ENCODE measurements at regions not wholly inside any gene's neighbourhood (a gene's known extent, or its start where the extent isn't known, plus 50 kb on each side); places are given as distances from the start of the nearest gene placed in this dataset.
A peak's percentile ranks its signal among the peaks of the same experiment; 100 is the strongest.

GRCh38 chr6:14743474-14744211, 502.2 kb upstream of the JARID2 start:
- TF ChIP-seq ZFP3 (CRISPR knock-in tag; IDR thresholded peaks at IDR 0.05) (no peak), ZC3H10 (CRISPR knock-in tag; IDR thresholded peaks at IDR 0.05) (no peak), ESRRG (CRISPR knock-in tag; IDR thresholded peaks at IDR 0.05) (no peak), PPARA (CRISPR knock-in tag; IDR thresholded peaks at IDR 0.05; ENCODE audit: borderline replicate concordance) (no peak), OSR1 (CRISPR knock-in tag; IDR thresholded peaks at IDR 0.05) (no peak), ZNF8 (CRISPR knock-in tag; IDR thresholded peaks at IDR 0.05) (no peak), ZNF565 (CRISPR knock-in tag; conservative IDR thresholded peaks at IDR 0.05; ENCODE audit: low read depth) (no peak), CSRNP3 (CRISPR knock-in tag; IDR thresholded peaks at IDR 0.05) (no peak), TCF4 (CRISPR knock-in tag; IDR thresholded peaks at IDR 0.05; ENCODE audit: borderline replicate concordance) (no peak), ZNF70 (CRISPR knock-in tag; IDR thresholded peaks at IDR 0.05) (no peak)
- ATAC-seq: peak; percentile 32; the same call in 2 of the 3 replicates

DNA sequence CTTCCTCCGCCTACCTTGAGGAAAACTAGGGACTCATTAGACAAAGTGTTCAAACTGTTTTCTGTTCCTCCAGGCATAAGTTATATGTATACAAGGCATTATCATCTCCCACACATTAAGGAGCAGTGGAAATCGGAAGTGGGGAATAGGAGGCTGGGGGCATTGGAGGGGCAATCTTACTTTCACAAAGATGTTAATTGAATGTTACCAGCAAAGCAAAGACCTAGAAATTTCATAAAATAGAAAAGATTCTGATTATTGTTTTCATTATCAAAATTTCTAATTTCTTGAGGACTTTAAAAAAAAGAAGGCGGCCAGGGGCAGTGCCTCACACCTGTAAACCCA, 501.7 kb upstream of the JARID2 start:
- TF ChIP-seq ZC3H10 (CRISPR knock-in tag; IDR thresholded peaks at IDR 0.05) (no peak), PPARA (CRISPR knock-in tag; IDR thresholded peaks at IDR 0.05; ENCODE audit: borderline replicate concordance) (no peak), CSDC2 (CRISPR knock-in tag; IDR thresholded peaks at IDR 0.05) (no peak), BACH2 (CRISPR knock-in tag; IDR thresholded peaks at IDR 0.05; ENCODE audit: borderline replicate concordance) (no peak), SNAI2 (CRISPR knock-in tag; IDR thresholded peaks at IDR 0.05) (no peak), PATZ1 (CRISPR knock-in tag; IDR thresholded peaks at IDR 0.05; ENCODE audit: borderline replicate concordance) (no peak), ESRRG (CRISPR knock-in tag; IDR thresholded peaks at IDR 0.05) (no peak), ZFP30 (CRISPR knock-in tag; IDR thresholded peaks at IDR 0.05) (no peak), CSRNP3 (CRISPR knock-in tag; IDR thresholded peaks at IDR 0.05) (no peak), TSHZ2 (CRISPR knock-in tag; IDR thresholded peaks at IDR 0.05) (no peak), ARNTL (CRISPR knock-in tag; IDR thresholded peaks at IDR 0.05; ENCODE audit: borderline replicate concordance, low read depth) (no peak), OSR1 (CRISPR knock-in tag; IDR thresholded peaks at IDR 0.05) (no peak), ZNF8 (CRISPR knock-in tag; IDR thresholded peaks at IDR 0.05) (no peak), ZNF565 (CRISPR knock-in tag; conservative IDR thresholded peaks at IDR 0.05; ENCODE audit: low read depth) (no peak), CREB5 (CRISPR knock-in tag; IDR thresholded peaks at IDR 0.05; ENCODE audit: low read depth) (no peak)
- no peak for ATAC-seq

- ATAC-seq: no peak
- TF ChIP-seq TSHZ2 (CRISPR knock-in tag; IDR thresholded peaks at IDR 0.05): no peak
- no peak for TF ChIP-seq ARNTL (CRISPR knock-in tag; IDR thresholded peaks at IDR 0.05; ENCODE audit: borderline replicate concordance, low read depth)
- TF ChIP-seq ISL1 (CRISPR knock-in tag; IDR thresholded peaks at IDR 0.05): no peak
- no peak for TF ChIP-seq GLIS3 (CRISPR knock-in tag; IDR thresholded peaks at IDR 0.05)
- TF ChIP-seq ZFP30 (CRISPR knock-in tag; IDR thresholded peaks at IDR 0.05): no peak
- no peak for TF ChIP-seq TCF4 (CRISPR knock-in tag; IDR thresholded peaks at IDR 0.05; ENCODE audit: borderline replicate concordance)
- TF ChIP-seq RARB (CRISPR knock-in tag; IDR thresholded peaks at IDR 0.05): no peak
- TF ChIP-seq OSR1 (CRISPR knock-in tag; IDR thresholded peaks at IDR 0.05): no peak
- TF ChIP-seq ESRRG (CRISPR knock-in tag; IDR thresholded peaks at IDR 0.05): no peak
- TF ChIP-seq SNAI2 (CRISPR knock-in tag; IDR thresholded peaks at IDR 0.05): no peak
- TF ChIP-seq BACH2 (CRISPR knock-in tag; IDR thresholded peaks at IDR 0.05; ENCODE audit: borderline replicate concordance): no peak
- no peak for TF ChIP-seq TOX (CRISPR knock-in tag; IDR thresholded peaks at IDR 0.05; ENCODE audit: borderline replicate concordance)
- no peak for TF ChIP-seq ZNF70 (CRISPR knock-in tag; IDR thresholded peaks at IDR 0.05)
- no peak for TF ChIP-seq ZNF8 (CRISPR knock-in tag; IDR thresholded peaks at IDR 0.05)
Measured at GRCh38 chr6:14746139-14746837, 499.6 kb upstream of the JARID2 start.
